ENCODE measurements at regions not wholly inside any gene's neighbourhood (a gene's known extent, or its start where the extent isn't known, plus 50 kb on each side); places are given as distances from the start of the nearest gene placed in this dataset.
"Not testable (repeated sequence)": the region's sequence is repeated elsewhere in the genome, so short reads cannot be mapped to it uniquely, and the experiment has no call there.

DNA sequence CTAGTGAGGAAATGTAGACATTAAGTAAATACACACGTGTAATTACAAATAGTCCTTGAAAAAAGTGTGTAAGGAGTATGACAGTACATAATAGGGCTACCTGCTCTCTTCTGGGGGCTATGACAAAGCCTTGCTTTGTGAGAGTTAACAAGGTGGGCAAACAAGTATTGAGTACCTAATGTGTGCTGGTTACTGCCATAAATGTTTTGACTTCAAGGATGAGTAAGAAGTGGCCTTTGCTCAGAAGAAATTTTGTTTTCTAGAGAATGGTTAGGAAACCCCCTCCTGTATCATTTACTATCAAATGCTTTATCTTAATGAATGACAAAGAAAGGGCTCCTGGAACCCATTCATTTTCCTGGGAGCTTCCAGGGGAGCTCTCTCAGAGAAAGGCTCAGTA, 167.0 kb upstream of the CASK start:
- no peak for DNase-seq

DNA sequence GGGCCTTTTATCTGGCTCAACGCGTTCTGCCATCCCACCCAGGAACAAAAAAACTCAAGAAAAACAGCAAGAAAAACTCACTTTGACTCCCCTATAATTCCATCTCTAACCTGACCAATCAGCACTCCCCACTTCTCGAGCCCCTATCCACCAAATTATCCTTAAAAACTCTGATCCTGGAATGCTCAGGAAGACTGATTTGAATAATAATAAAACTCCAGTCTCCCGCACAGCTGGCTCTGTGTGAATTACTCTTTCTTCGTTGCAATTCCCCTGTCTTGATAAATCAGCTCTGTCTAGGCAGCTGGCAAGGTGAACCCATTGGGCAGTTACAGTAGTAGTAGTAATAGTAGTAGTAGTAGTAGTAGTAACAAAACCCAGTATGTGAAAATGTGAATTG, 165.7 kb upstream of the CASK start:
- no peak for DNase-seq

DNA sequence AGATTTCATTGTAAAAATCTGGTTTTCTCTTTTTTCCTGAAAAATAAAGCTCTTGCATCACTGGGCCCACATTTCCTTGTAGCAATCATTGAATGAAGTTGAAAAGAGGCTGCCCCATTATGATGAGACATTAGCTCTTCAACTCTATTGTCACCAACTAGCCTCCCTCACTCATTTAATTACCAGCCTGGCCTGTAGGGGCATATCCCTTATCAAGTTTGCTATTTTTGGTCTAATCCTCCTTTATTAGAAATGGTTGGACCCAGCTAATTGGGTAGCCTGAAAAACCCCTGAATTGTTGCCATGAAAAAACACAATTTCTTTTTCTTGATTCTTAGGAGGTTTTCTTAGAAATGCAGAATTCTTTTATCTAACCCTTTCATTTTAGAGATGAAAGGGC, 164.6 kb upstream of the CASK start:
- no peak for DNase-seq

DNA sequence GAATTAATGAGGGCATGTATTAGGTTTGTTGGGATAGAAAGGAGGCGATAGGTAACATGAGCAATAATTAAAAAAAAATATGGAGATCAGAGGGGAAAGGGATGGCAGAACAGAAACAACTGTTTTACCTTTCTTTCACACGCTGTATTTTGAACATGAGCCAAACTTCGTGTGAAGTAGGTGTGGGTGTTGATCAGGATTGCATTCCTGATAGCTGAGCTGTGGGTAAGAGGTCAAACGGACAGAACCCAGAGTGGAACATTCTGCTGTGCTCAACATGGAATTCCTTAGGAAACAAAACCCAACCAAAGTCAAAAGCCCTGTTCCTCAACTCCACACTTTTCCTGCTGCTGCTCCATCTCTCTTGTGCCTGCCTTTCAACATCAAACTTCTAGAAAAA, 162.5 kb upstream of the CASK start:
- DNase-seq, result no peak

DNA sequence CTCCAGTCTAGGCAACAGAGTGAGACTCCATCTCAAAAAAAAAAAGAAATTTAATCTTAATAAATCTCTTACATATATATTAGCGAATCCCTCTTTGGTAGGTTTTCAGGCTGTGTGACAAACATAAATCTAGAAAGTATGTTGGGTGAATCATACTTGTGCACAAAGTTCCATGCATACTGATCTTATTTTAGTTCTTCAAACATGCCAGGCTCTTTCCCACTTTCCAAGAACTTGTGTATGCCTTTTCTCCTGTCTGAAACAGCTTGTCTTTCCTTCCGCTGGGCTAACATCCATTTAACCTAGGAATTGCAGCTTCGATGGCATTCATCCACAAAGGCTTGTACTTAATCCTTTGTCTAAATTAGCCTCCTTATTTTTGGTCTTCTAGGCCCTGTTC, 156.6 kb upstream of the CASK start:
- no peak for DNase-seq

DNA sequence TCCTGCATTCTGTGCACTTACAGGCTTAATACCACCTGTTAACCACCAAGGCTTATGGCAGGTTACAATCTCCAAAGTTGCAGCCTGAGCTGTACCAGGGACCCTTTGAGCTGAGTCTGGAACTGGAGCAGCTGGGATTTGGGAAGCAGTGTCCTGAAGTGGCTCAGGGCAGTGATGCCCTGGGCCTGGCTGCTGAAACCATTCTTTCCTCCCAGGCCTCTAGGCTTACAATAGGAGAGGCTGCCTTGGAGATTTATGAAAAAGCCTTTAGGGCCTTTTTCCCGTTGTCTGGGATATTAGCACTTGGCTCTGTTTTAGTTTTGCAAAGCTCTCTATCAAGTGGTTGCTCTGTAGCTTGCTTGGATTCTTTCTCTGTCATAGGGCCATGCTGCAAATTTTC, 154.3 kb upstream of the CASK start:
- DNase-seq, result no peak

DNA sequence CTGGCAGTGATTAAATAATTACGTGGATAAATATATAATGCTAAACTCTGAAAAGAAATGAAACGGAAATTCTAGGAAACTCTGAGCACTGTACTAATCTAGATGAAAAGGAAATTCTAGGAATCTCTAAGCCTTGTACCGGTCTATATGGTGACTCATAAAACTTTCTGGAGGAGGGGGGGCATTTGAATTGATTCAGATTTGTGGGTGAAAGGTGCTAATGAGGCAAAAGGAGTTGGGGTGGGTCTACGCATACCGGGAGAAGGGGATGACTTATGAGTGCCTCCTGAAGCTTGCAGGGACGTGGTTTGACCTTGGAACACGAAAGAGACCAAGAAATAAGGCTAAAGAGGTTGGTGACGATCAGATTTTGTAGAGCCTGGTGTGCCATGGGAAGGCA, 151.7 kb upstream of the CASK start:
- no peak for DNase-seq

DNA sequence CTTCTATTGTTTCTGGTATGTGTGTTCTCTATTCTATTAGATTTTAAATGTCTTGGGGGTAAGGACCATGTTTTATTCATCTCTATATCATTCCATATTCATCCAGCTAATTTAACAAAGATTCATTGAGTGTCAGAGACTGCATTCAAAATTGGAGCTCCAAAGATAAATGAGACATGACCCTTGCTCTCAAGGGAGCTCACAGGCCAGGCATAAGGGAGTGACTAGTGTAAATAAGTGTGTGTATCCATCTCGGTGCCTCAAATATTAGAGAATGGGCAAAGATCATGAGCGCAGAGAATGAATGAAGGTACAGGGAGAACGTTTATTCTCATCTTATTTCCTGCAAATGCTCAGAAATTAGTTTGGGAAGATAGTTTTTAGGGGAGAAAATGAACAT, 150.1 kb upstream of the CASK start:
- DNase-seq, result no peak

DNA sequence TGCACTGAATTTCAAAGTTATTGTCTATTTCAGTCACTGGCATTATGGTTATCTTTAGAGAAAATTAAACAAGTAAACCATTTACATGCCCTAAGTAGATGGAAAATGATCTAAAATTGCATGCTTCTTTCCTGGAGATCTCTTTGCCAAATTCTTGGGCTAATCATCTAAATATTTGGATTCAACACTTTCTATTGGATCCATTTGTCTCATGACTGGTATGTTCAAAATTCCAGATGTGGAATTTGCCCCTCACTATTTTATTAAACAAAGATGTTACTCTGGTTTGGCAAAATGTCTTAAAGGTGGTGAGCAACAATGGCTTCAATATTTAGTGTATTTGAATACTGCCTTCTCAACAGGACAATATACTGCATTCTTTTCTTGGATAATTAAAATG, 147.5 kb upstream of the CASK start:
- DNase-seq, result no peak

DNA sequence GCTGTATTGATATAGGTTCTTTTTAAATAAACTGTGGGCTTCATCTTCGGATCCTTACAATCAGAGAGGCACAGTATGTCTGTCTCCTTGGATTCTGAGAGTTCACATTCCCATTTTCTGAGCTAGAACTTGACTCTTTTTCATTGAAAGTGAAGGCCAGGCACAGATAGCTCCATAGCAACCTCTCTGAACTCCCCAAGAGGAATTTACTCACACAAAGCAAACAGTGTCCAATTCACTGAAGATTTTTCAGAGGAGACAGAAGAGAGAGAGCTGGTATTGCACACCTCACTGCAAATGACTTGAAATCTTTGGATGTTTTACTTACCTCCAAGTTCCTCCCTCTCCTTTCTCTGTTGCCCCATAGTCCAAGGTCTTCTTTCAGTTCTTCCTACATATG, 130.9 kb upstream of the CASK start:
- no peak for DNase-seq

DNA sequence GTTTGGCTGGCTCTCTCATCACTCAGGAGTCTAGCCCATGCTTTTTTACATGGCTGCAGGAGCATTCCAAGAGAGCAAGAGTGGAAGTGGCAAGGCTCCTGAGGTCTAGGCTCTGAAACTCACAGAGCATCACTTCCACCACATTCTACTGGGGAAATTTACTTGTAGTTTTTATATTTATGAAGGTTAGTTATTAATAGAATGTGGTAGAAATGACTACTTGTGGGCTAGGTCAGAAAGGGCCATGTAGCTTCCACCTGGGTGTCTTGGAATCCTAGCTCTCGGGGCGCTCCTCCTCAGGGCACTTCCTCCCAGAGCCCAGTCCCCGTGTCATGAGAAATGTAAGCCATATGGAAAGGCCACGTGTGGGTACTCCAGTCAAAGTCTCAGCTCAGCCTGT, 127.0 kb upstream of the CASK start:
- no peak for DNase-seq

DNA sequence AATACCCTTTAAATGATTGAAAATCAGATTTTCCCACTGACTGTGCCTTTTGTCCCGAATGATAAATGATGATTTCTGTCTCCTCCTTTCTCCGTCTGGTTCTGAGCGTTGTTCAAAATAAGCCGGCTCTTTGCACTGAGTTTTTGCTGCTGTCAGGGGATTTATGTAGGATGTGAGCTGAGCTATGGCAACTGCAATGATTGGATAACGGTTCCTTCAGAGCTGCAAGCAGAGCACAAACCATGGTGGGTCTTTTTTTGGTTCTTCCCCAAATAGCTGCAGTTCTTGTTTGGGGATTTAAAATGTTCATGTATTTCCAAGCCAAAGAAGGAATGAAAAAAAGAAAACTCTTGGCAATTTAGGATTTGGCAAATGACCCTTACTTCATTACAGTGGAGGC, 124.5 kb upstream of the CASK start:
- no peak for DNase-seq

DNA sequence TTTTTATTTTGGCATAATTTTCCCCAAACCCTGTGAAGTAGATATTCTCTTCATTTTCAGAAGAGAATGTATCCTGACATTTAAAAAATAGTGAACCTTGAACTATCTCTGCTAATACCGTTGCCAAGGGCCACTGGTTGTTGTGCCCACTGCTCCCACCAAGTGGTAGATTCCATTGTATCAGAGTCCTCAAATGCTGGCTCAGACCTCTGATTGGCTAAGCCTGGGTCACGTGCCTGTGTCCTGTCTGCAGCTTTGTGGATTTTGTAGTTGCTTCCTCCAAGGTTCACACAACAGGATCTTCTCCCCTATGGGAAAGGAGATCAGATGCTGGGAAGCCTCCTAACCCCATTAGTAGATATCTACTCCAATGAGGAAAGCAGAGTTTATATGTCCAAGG, 104.8 kb upstream of the CASK start:
- no peak for DNase-seq

DNA sequence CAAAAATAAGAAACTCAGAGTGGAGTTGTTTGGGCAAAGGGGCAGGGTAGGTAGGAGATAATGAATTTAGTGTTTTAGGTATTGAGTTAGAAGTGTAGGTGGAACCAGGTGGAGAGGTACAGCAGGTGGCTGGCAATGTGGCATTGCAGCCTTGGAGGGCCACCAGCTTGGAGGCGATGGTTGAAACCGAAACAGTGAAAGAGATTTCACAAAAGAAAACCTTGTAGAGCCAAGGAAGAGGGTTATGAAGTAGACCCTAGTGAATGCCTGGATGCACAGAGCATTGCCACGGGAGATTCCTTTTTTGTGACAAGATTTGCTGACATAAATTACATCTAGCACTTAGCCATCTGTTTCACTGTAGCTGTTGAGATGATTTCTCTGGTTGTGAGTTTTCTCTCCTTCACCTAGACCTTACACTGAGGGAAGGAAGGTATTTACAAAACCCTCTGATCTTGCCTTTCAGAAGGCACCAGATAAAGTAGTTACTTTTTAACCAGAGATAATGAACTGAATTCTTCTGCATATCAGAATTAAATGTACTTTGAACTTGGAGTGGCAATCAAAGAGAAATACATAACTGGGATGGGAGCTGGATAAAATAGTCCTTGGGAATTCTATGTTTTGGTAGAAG, 104.1 kb upstream of the CASK start:
- no peak for DNase-seq

DNA sequence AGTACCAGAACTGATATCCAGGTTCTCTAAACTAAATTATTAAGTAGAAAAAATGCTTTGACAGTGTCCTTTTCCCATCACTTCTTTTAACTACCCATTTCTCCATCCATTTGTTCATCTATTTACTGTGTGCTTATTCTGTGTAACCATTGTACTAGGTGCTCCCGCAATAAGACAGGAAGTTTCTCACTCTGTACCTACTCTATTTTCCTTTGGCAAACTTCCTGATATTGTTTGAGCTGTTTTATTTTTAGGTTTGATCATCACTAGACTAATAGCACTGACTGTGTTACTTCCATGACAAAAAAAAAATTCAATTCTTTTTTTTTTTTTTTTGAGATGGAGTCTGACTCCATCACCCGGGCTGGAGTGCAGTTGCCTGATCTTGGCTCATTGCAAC, 102.5 kb upstream of the CASK start:
- DNase-seq, result no peak

DNA sequence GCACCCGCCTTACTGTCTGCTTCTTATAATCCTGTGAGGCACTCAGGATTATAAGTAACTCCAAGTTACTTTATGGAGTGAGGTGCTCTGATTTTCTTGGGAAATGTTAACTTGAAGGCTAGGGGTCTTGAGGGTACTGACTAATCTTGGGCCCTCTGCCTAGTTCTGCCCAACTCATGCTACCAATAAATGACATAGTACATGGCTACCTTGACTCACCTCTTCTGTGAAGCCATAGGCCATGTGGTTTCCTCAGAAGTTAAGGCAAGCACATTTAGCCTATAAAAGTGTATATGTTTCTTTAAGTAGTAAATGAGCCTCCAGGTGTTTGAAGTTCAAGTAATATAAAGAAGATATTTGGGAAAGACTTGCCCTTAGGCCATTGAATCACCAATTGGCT, 99.8 kb upstream of the CASK start:
- DNase-seq, result no peak

DNA sequence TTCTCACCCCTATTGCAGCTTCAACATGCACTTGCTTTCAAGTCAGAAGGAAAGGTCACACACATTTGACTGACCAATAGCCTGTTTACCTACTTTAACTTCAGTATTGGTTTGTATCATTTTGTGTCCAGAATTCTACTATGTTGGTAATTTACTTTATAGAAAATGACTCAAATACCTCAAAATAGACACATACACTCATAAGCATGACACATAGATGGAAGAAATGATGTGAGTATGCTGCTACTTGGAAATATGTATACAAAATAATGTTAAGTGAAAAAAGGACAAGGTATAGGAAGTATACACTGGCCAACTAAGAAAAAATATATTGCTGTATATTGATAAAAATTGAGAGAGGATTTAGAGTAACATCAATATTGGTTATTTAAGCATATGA, 98.8 kb upstream of the CASK start:
- DNase-seq, result no peak

DNA sequence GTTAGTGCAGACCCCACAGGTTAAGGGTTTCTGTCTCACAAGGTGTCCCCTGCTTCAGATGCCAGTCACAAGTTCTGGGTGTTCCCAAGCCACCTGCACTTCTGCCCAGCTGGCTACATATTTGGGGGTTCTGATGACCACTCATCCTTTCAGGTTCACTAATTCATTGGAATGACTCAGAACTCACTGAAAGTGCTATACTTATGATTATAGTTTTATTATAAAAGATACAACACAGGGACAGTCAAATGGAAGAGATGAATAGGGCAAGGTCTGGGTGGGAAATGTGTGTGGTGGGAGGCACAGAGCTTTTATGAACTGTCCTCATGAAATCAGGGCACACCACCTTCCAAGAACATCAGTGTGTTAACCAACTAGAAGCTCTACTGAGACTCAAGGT, 97.7 kb upstream of the CASK start:
- DNase-seq, result no peak

DNA sequence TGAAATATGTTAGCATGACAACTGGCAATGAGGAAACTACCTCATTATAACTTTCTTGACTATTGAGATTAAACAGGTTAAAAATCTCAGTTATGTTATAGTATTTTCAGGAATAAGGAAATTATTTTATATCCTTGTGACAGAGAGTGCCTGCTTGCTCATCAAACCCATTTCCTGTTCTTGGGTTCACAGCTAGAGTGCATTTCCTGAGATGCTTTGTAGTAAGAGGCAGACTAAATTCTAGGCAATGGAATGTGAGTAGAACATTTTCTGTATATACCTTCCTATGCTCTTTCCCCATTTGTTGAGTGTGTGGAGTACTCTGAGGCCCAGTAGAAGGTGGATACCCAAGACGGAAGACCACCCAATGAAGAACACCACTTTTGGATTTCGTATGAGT, 96.9 kb upstream of the CASK start:
- no peak for DNase-seq

DNA sequence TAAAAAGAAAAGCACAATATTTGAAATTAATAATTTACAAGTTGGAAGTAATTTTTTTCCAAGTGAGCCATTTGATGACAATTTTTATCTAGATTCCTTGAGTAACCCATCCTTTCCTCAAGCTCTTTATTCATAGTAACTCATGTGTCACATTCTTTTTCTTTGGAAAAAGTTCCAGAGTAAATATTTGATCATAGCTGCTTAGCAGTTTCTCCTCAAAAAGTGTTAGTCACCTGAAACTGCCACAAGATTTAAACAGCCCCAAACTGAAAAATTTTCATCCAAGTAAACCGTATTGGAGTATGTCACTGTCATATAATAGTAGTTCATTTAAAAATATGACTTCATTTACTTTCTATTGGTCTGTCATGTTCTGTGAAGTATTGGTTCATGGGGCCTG, 94.6 kb upstream of the CASK start:
- DNase-seq, result no peak

DNA sequence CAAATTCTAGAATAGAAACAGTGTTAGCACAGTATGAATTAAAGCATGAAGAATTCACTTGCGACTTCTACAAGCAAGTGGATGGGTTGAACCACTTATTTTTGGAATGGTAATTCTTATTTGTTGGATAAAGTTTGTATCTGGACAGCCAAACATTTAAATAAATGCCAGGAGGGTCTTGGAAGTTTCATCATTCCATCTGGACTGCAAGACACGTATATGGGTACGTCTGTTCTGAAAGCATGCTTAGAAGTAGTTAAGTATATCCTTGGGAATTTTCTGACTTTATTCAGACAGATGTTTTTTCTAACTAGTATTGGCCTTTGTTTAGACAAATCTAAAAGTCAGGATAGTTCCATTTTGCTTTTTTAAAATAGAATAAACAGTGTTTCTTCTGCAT, 77.5 kb upstream of the CASK start:
- DNase-seq, result no peak

DNA sequence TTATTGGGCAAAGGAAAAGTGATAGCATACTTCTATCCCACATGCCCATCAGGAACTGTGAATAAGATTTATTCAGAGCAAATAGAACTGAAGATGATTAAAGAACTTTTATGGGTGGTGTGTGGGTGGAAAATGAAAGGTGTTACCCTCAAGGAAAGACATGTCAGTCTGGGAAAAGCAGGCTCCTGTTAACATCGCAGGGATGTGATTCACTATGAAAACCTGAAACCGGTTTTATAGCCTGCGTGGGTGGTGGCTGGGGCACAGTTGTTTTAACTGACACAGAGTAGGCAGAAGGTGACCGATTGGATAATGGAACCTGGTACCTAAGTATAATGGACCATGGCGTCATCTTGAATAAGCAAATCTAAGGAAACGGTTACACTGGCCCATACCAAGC, 61.3 kb upstream of the CASK start:
- DNase-seq, result no peak

DNA sequence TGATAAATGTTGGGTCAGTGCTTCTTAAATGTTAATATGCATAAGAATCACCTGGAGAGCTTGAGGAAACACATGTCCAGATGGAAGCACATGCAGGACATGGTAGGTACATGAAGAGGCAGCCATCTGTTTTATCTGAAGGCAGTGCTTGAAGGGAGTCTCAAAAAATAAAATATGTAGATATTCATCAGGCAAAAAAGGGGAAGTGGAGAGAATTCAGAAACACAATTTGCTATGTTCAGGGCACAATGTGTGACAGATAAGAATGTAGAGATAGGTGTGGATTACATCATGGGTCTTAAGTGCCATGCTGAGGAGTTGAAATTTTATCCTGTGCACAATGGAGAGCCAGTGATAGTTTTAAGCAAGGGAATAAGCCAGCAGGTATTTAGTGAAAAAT, 59.6 kb upstream of the CASK start:
- no peak for DNase-seq

DNA sequence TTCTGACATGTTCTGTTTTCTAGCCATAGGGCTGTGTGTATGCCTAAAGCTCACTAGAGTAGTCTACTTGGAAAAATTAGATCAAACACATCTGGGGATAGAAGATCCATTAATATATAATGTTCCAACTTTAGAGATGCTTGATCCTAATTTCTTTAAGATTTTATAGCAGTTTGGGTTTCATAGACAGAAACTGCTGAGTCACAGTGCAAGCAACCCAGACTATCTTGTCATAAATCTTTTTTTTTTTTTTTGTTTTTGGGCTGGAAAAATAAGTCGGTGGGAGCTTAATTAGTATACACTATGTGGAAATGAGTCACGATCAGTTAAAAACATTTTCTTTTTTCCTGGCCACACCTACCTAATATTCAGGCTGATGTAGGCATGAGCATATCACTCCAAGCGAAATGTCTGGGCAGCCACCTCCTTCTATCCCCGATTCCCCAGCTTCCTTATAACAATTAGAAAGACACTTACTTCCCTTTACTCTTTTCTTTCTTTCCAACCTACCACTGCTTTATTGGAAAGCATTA, 58.2 kb upstream of the CASK start:
- DNase-seq, result no peak

DNA sequence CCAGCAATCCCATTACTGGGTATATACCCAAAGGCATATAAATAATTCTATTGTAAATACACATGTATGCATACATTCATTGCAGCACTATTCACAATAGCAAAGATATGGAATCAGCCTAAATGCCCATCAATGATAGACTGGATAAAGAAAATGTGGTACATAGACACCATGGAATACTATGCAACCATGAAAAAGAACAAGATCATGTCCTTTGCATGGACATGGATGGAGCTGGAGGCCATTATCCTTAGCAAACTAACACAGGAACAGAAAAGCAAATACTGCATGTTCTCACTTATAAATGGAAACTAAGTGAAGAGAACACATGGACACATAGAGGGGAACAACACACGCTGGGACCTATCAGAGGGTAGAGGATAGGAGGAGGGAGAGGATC, 51.3 kb upstream of the CASK start:
- not testable (repeated sequence) for DNase-seq

DNA sequence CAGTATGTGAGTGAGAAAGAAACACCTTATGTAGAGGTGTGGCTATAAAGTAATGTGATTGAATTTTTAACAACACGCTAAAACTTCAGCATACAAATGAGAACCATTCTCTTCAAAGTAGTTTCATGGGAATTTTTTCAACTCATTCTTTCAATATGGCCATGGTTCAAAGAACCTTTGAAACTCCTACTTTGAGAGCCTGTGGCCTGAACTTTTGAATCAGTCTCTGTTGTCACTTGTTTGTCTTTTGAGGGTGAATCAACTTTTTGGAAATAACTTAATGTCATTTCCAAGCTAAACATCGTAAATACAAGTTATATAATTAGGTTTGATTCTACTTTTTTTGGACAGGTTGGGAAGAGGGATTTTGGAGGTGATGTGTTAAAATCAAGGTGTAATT, 49.9 kb upstream of the CASK start:
- DNase-seq, result no peak
